Raji (cell line): ENCODE measurements at regions not wholly inside any gene's neighbourhood (a gene's known extent, or its start where the extent isn't known, plus 50 kb on each side); places are given as distances from the start of the nearest gene placed in this dataset.

ENCODE experiments used
- POLR2A ChIP-seq: IDR thresholded peaks from 2 replicates; pipeline ENCODE4 v1.6.1; 2011; ENCODE audit warnings: low read depth, low read length, control low read depth; ENCODE audit not compliant: insufficient read depth

GRCh38 chr12:131217024-131217586 is 263.4 kb downstream of the ADGRD1 start:
- TF ChIP-seq POLR2A: no peak

DNA sequence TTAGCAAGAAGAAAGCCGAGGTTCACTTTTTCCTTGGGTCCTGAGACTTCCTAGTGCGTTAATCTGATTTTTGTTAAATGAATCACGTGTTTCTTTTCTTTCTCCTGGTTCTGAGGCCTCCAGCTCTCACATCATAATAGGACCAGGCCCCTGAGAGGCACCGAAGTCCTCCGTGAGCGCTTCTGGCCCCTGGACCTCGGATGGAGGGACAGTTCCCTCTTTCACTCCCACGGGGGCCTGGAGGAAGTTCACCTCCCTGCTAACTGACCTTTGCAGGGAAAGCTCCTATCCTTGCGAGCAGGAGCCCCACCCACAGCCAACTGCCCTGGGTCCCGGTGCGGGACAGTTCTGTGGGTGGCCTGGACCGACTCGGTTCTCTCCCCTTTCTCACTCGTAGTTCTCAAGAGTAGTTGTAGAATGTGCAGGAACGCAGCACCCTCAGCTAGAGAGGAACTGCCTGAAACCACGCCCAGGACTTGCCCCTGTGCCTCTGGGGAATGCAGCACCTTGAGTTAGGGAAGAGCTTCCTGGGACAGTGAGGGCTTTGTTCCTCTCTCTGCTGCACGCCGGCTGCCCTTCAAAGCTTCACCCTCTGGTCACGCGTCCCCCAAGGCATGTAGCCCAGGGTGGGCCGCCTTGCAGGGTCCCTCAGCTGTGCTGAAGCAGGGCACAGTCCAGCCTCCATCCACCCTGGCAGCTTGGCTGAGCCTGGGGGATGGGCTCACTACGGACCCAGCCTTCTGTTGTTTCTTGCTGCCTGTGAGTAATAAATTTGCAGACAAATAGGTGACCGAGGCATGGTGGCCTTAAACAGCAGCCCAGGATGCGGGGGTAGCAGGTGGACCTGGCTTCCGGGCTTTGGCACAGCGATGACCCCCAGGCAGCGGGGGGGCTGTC is 264.6 kb downstream of the ADGRD1 start:
- no peak for TF ChIP-seq POLR2A

DNA sequence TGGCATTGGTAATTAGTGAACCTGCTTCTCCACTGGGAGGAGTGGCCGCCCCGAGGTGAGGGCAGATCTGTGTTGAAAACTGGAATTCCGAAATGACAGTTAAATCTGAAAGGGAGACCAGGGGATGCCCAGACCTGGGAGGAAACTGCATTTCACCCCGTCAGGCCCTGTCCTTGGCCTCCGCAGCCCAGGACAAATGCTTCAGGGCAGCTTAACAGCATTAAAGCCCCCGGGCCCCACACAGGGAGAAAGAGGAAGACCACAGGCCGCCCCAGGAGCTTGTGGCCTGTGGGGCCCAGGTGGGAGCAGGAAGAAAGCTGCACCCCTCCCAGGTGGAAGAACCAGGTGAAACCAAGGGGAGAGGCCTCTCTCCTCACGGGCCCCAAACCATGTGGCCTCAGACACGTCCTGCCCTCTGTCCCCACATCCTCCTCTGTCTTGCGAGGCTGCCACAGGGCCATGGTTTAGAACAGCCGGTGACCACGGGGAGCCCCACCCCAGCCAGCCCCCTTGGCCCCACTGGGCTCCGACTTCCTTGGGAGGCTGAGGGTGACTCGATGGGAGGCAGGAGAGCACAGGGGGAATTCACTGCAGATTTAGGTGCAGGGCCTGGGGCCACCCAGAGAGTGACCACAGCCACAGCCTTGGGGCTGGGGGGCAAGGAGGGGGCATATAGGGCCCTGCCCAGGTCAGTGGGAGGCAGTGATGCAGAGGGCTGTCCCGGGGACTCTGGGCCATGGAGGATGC is 265.4 kb downstream of the ADGRD1 start:
- no peak for TF ChIP-seq POLR2A

DNA sequence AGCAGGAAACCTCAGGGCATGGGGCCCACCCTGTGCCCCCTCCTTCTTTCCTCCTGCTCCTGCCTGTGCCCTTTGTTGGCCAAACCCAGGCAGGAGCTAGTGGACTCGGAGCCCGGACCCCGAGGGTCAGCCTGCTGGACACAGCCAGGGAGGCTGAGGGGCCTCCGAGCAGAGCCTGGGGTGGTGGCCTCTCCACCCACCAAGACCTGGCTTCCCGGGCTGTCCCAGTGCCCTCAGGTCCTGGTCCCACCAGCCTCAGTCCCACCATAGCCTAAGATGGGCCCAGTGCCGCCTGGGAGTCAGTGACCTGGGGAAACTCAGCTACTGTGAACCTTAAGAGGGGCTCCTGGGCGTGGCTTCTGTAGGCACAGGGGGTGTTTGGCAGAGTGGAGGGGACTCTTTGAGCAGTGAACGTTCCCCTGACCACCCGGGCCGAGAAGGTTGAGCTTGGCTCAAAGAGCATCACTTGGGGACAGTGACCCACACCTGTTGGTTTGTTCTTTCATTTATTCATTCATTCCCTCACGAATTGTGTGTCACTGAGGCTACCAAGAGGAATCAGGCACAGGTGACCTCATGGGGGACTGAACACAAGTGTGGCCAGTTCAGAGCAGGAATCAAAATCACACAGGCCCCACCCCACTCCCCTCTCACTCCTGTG is 266.1 kb downstream of the ADGRD1 start:
- no peak for TF ChIP-seq POLR2A

- TF ChIP-seq POLR2A: no peak
These were observed 266.6 kb downstream of the ADGRD1 start for GRCh38 chr12:131220331-131220685.

DNA sequence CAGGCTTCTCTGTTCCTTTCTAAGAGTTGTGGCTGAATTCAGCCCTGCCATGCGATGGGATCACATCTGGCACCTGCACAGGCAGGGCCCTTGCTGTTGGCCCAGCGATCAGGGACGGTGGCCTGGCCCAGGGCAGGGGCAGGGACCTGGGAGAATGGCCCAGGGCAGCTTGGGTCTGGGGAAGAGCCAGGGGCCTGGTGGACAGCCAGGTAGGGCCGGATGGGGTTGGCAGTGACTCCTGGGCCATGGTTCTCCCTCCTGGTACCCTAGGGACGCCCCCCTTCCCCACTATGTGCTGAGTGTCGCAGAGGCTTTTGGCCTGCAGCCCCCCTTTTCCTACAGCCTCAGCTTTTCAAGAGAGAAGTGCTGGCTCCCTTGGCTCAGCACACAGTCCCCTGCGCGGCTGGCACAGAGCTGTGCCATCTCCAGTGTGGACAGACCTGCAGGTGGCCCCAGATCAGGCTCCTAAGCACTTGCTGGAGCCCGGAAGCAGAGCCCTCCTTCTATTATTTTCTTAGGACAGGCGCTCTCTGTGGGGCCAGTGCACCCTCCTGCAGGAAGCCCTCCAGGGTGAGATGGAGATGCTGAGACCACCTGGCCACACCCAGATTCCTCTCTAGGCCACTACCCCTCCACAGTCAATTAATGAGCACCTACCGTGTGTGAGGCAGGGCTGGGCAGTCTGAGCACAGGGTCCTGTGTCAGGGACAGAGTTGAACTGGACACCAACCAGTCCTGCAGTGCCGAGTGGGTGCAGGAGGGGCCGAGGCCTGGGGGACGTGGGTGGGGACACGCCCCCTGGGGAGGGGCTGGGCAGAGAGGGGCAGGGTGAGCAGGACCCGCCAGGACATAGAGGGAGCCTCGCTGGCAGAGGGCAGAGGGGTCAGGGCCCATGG is 267.6 kb downstream of the ADGRD1 start:
- no peak for TF ChIP-seq POLR2A

- TF ChIP-seq POLR2A: no peak
These were observed 268.2 kb downstream of the ADGRD1 start for GRCh38 chr12:131221957-131222328.

DNA sequence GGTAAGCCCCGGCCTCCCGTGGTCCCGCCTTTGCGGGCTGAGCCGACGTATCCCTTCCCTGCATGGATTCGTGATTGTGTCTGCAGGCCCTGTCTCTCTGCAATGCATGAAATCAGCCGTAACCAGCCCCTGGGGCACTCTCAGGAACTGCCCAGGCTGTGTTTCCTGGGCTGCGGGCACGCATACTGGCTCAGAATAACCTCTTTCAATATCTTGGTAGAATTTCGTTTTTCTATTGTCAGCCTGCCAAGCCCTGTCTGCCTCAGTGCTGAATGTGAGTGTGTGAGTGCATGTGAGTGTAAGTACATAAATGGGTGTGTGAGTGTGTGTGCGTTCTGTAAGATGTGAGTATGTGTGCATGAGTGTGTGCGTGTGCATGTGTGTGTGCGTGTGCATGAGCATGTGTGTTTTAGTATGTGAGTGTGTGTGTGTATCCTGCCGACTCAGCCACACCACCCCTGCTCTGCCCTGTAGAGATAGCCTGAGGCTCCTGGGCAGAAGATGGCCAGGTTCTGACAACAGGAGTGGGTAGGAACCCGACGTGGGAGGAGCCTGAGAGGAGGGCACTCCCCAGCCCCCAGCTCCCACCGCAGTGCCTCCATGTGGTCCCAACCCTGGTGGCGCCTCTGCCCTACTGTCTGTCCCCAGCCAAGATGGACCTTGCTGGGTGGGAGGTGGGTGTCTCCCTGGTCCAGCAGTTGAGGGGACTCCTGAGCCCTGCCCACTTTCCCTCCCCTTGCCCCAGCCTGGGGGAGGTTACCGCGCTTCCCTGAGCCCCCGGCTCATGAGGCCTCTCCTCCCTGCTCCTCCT is 268.8 kb downstream of the ADGRD1 start:
- TF ChIP-seq POLR2A: no peak

- TF ChIP-seq POLR2A: no peak
These were observed 269.6 kb downstream of the ADGRD1 start for GRCh38 chr12:131223171-131223761.

GRCh38 chr12:131223791-131224225 is 270.1 kb downstream of the ADGRD1 start:
- TF ChIP-seq POLR2A: no peak

GRCh38 chr12:131226345-131227265 is 272.9 kb downstream of the ADGRD1 start:
- no peak for TF ChIP-seq POLR2A
